H1 (cell line): ENCODE measurements at regions not wholly inside any gene's neighbourhood (a gene's known extent, or its start where the extent isn't known, plus 50 kb on each side); places are given as distances from the start of the nearest gene placed in this dataset.

ENCODE experiments used
- CTCF ChIA-PET: fragments of 300-600 bp; sonication (Branson Sonifier 250); formaldehyde crosslinking; loops from one replicate; lab custom pipeline; 2021; ENCODE audit not compliant: partially characterized antibody; lab: Charles Lee
- POLR2A ChIA-PET: fragments of 300-600 bp; sonication (Branson Sonifier 250); formaldehyde crosslinking; loops from one replicate; lab custom pipeline; 2021; ENCODE audit warnings: inconsistent platforms; ENCODE audit not compliant: partially characterized antibody; lab: Charles Lee
- DNase-seq, 2 experiments: peaks; one replicate each; pipeline versions ENCODE4 v3.0.0 to v3.0.0-alpha.2; 2010 to 2022; ENCODE audit warnings: low spot score in 2 of 2, low read depth in 1 of 2, mixed read lengths in 1 of 2
- FAIRE-seq: peaks from 2 replicates; lab custom pipeline; 2011; peaks lifted over from hg19 to GRCh38; lab: Jason Lieb, UNC
- H2AFZ ChIP-seq: 2 replicates; pipeline ENCODE4 v1.8.1; 2012; ENCODE audit warnings: low read length, inconsistent platforms
- H2AK5ac ChIP-seq: 2 replicates; pipeline ENCODE4 v1.6.1; 2013; ENCODE audit warnings: low read depth, low read length
- H2BK120ac ChIP-seq: replicated peaks from 2 replicates; pipeline ENCODE3; 2013; ENCODE audit warnings: low read depth, low read length, inconsistent platforms
- H2BK12ac ChIP-seq: 2 replicates; pipeline ENCODE4 v1.6.1; 2013; ENCODE audit warnings: low read depth, low read length
- H2BK15ac ChIP-seq: 2 replicates; pipeline ENCODE4 v1.6.1; 2013; ENCODE audit warnings: low read length
- H2BK20ac ChIP-seq: 2 replicates; pipeline ENCODE4 v1.6.1; 2013; ENCODE audit warnings: low read length
- H2BK5ac ChIP-seq: 2 replicates; pipeline ENCODE4 v1.6.1; 2013; ENCODE audit warnings: low read depth, low read length
- H3K14ac ChIP-seq: 2 replicates; pipeline ENCODE4 v1.6.1; 2013; ENCODE audit warnings: inconsistent platforms; ENCODE audit not compliant: insufficient read length
- H3K18ac ChIP-seq: 2 replicates; pipeline ENCODE4 v1.6.1; 2013; ENCODE audit warnings: low read length; ENCODE audit errors: extremely low read depth
- H3K23ac ChIP-seq: 2 replicates; pipeline ENCODE4 v1.6.1; 2013; ENCODE audit warnings: inconsistent platforms; ENCODE audit not compliant: insufficient read length
- H3K23me2 ChIP-seq: 2 replicates; pipeline ENCODE4 v1.6.1; 2013; ENCODE audit warnings: low read depth, low read length
- H3K27ac ChIP-seq: 2 replicates; pipeline ENCODE4 v1.6.1; 2011; ENCODE audit warnings: low read depth, low read length, inconsistent platforms
- H3K27me3 ChIP-seq, 4 experiments: replicated peaks in 1 of 4; 1 replicate in 1 of 4; 2 replicates in 3 of 4; pipeline versions ENCODE4 v1.6.1 to v1.8.1; 2011 to 2013; ENCODE audit warnings: low read length in 3 of 4, mild to moderate bottlenecking in 3 of 4, inconsistent platforms in 2 of 4, mixed read lengths in 2 of 4, moderate library complexity in 1 of 4; ENCODE audit not compliant: control insufficient read depth in 3 of 4, insufficient read depth in 3 of 4; ENCODE audit errors: extremely low read depth in 1 of 4
- H3K36me3 ChIP-seq, 4 experiments: 2 replicates each; pipeline versions ENCODE4 v1.6.1 to v1.8.1; 2011 to 2013; ENCODE audit warnings: mild to moderate bottlenecking in 4 of 4, low read length in 3 of 4, moderate library complexity in 2 of 4, control low read depth in 1 of 4, inconsistent platforms in 1 of 4; ENCODE audit not compliant: insufficient read depth in 4 of 4, control insufficient read depth in 2 of 4
- H3K4ac ChIP-seq: replicated peaks from 2 replicates; pipeline ENCODE3; 2013; ENCODE audit warnings: low read length, low read depth, mixed read lengths, inconsistent platforms; ENCODE audit not compliant: insufficient read length
- H3K4me1 ChIP-seq, 4 experiments: replicated peaks in 1 of 4; 1 replicate in 1 of 4; 2 replicates in 3 of 4; pipeline versions ENCODE4 v1.6.1 to v1.8.1; 2011 to 2013; ENCODE audit warnings: low read length in 3 of 4, inconsistent platforms in 2 of 4, mixed read lengths in 1 of 4; ENCODE audit not compliant: insufficient read depth in 4 of 4, control insufficient read depth in 3 of 4
- H3K4me2 ChIP-seq, 2 experiments: 2 replicates each; pipeline versions ENCODE4 v1.6.1 to v1.8.1; 2011 to 2013; ENCODE audit warnings: low read depth in 2 of 2, low read length in 2 of 2, control low read depth in 1 of 2, inconsistent platforms in 1 of 2, mild to moderate bottlenecking in 1 of 2; ENCODE audit not compliant: insufficient read depth in 1 of 2
- H3K4me3 ChIP-seq, 4 experiments: fragments of 200-600, 300-600 bp in 1 of 4; sonication (generic), shearing (Covaris generic), sonication (Bioruptor Twin) in 1 of 4; 2 replicates each; pipeline versions ENCODE4 v1.5.1 to v1.8.1; 2011 to 2016; ENCODE audit warnings: low read length in 4 of 4, low read depth in 3 of 4, control low read depth in 2 of 4, inconsistent platforms in 2 of 4, mild to moderate bottlenecking in 2 of 4, mixed read lengths in 1 of 4, moderate library complexity in 1 of 4; ENCODE audit not compliant: insufficient read depth in 2 of 4; ENCODE audit errors: extremely low read depth in 1 of 4
- H3K56ac ChIP-seq: replicated peaks from 2 replicates; pipeline ENCODE3; 2013; ENCODE audit warnings: low read depth, mild to moderate bottlenecking, mixed read lengths, low read length, inconsistent platforms; ENCODE audit not compliant: insufficient read length
- H3K79me1 ChIP-seq: 2 replicates; pipeline ENCODE4 v1.6.1; 2013; ENCODE audit warnings: low read depth, low read length, control low read depth
- H3K79me2 ChIP-seq, 2 experiments: 2 replicates each; pipeline versions ENCODE4 v1.6.1 to v1.8.1; 2012 to 2013; ENCODE audit warnings: low read length in 2 of 2, mild to moderate bottlenecking in 2 of 2, inconsistent platforms in 1 of 2; ENCODE audit not compliant: insufficient read depth in 2 of 2, control insufficient read depth in 1 of 2
- H3K9ac ChIP-seq, 4 experiments: replicated peaks in 1 of 4; 1 replicate in 1 of 4; 2 replicates in 3 of 4; pipeline versions ENCODE4 v1.6.1 to v1.8.1; 2011 to 2013; ENCODE audit warnings: low read depth in 3 of 4, low read length in 3 of 4, control low read depth in 2 of 4, mild to moderate bottlenecking in 2 of 4, moderate library complexity in 2 of 4, inconsistent platforms in 1 of 4; ENCODE audit errors: extremely low read depth in 1 of 4
- H3K9me3 ChIP-seq, 2 experiments: 2 replicates each; pipeline versions ENCODE4 v1.6.1 to v1.8.1; 2012 to 2013; ENCODE audit warnings: mild to moderate bottlenecking in 2 of 2, moderate library complexity in 2 of 2, control low read depth in 1 of 2, inconsistent platforms in 1 of 2, low read depth in 1 of 2, low read length in 1 of 2, mixed read lengths in 1 of 2; ENCODE audit not compliant: insufficient read depth in 2 of 2
- H4K20me1 ChIP-seq, 2 experiments: replicated peaks in 1 of 2; 2 replicates each; pipeline versions ENCODE3 to v1.8.1; 2011 to 2013; ENCODE audit warnings: inconsistent platforms in 2 of 2, low read length in 2 of 2, mild to moderate bottlenecking in 1 of 2; ENCODE audit not compliant: insufficient read depth in 2 of 2, control insufficient read depth in 1 of 2
- H4K5ac ChIP-seq: 2 replicates; pipeline ENCODE4 v1.6.1; 2013; ENCODE audit warnings: low read length, low read depth, mixed read lengths, inconsistent platforms; ENCODE audit not compliant: insufficient read length
- H4K8ac ChIP-seq: 2 replicates; pipeline ENCODE4 v1.8.0; 2013; ENCODE audit warnings: mild to moderate bottlenecking, moderate library complexity, low read length, inconsistent platforms; ENCODE audit not compliant: insufficient read depth; ENCODE audit errors: extremely low read depth
- H4K91ac ChIP-seq: replicated peaks from 2 replicates; pipeline ENCODE3; 2013; ENCODE audit warnings: low read length, mixed read lengths, inconsistent platforms; ENCODE audit not compliant: insufficient read length
- CBX8 ChIP-seq: fragments of 300-800, 300-1000 bp; sonication (generic); IDR thresholded peaks from 2 replicates; pipeline ENCODE4 v1.7.1; 2016; ENCODE audit warnings: low read depth, low read length, borderline replicate concordance
- CTBP2 ChIP-seq: IDR thresholded peaks from 2 replicates; pipeline ENCODE4 v1.7.0; 2011; ENCODE audit warnings: borderline replicate concordance, mild to moderate bottlenecking, moderate library complexity, mixed read lengths, low read length; ENCODE audit not compliant: insufficient read depth, insufficient read length
- KDM1A ChIP-seq: fragments of 200-600, 300-600 bp; sonication (generic); IDR thresholded peaks from 2 replicates; pipeline ENCODE4 v1.7.1; 2016; ENCODE audit warnings: mild to moderate bottlenecking, low read length, borderline replicate concordance
- KDM4A ChIP-seq: IDR thresholded peaks from one replicate; pipeline ENCODE4 v1.7.1; 2012; ENCODE audit warnings: low read depth, mild to moderate bottlenecking, moderate library complexity, low read length, inconsistent platforms; ENCODE audit not compliant: severe bottlenecking
- TAF1 ChIP-seq: IDR thresholded peaks from 2 replicates; pipeline ENCODE4 v1.6.1; 2011; ENCODE audit warnings: mild to moderate bottlenecking, low read depth, low read length
- TCF12 ChIP-seq: IDR thresholded peaks from 2 replicates; pipeline ENCODE4 v1.6.1; 2011; ENCODE audit warnings: low read depth, mild to moderate bottlenecking, low read length
- WGBS, 2 experiments: shearing (Covaris generic) in 1 of 2; methylation state at CpG; one replicate each; pipeline versions ENCODE4 v1.1.6 to v1.1.7; 2013 to 2015; ENCODE audit warnings: low lambda C conversion rate in 2 of 2, mixed read lengths in 2 of 2, inconsistent platforms in 1 of 2, low coverage in 1 of 2, missing lambda C conversion rate in 1 of 2; ENCODE audit not compliant: insufficient replicate concordance in 2 of 2, insufficient coverage in 1 of 2, insufficient read length in 1 of 2; ENCODE audit errors: extremely low coverage in 1 of 2, missing lambda C conversion rate in 1 of 2; 5-methylcytosine and 5-hydroxymethylcytosine counted together

DNA sequence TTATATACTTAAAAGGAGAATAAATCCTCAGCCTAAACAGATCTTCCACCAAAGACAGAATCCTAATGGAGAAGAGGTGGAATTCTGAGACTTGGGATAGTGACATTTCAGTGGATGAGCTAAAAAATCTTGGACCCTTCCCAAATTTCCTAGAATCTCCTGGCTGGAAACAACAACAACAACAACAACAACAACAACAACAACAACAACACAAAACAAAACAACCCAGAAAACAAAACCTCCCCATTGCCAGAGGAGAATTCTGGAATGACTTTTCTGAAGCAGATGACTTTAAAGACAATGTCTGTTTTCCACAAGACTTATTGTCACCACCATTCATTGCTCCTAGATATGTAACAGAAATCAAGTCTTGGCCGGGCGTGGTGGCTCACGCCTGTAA, 322.1 kb downstream of the ARL4A start:
- H3K4me2 ChIP-seq, result no peak overlapping the region
- no peaks in the 10 kb centered on the region for H3K36me3 ChIP-seq
- H3K27me3 ChIP-seq, result no peaks in the 10 kb centered on the region
- H3K4me3 ChIP-seq, result no peak overlapping the region
- H3K18ac ChIP-seq, result no peak overlapping the region
- ChIA-PET CTCF (interaction anchor here (0.6 to 1.2 kb wide), 3 partner anchors 271 to 335 kb away, joined by 3 to 6 read pairs (median 3); no protein-coding TSS in a partner anchor), POLR2A (no interaction called here)
- H2BK5ac ChIP-seq, result no peak overlapping the region
- no peak overlapping the region for H2AFZ ChIP-seq
- H3K79me1 ChIP-seq, result no peaks in the 10 kb centered on the region
- no peak overlapping the region for H3K9ac ChIP-seq
- no peak overlapping the region for H3K56ac ChIP-seq
- no peaks in the 10 kb centered on the region for H4K20me1 ChIP-seq
- no peak overlapping the region for H2BK15ac ChIP-seq
- no peak overlapping the region for H4K5ac ChIP-seq
- no peaks in the 10 kb centered on the region for H3K9me3 ChIP-seq
- H3K4ac ChIP-seq, result no peak overlapping the region
- no peak overlapping the region for H2BK20ac ChIP-seq
- H3K79me2 ChIP-seq, result no peaks in the 10 kb centered on the region
- WGBS, 2 experiments, result 83% methylated on average over 3 of the region's 3 CpGs; no CpG with 5 or more reads in 1 of the 2 experiments
- no peak overlapping the region for H2BK12ac ChIP-seq
- H3K14ac ChIP-seq, result no peak overlapping the region
- H2AK5ac ChIP-seq, result no peak overlapping the region
- no peak for FAIRE-seq
- no peak overlapping the region for H4K91ac ChIP-seq
- no peak overlapping the region for H3K27ac ChIP-seq
- no peak overlapping the region for H3K23ac ChIP-seq
- H3K4me1 ChIP-seq, result no peaks in the 10 kb centered on the region
- no peak for DNase-seq
- no peaks in the 10 kb centered on the region for H3K23me2 ChIP-seq
- H4K8ac ChIP-seq, result no peak overlapping the region
- H2BK120ac ChIP-seq, result no peak overlapping the region
- TF ChIP-seq KDM4A, result no peak
- TF ChIP-seq KDM1A, result no peak
- TF ChIP-seq CTBP2, result no peak
- no peak for TF ChIP-seq TAF1
- TF ChIP-seq TCF12, result no peak
- no peak for TF ChIP-seq CBX8
